CD4-positive, alpha-beta T cell (primary cell): ENCODE measurements at regions not wholly inside any gene's neighbourhood (a gene's known extent, or its start where the extent isn't known, plus 50 kb on each side); places are given as distances from the start of the nearest gene placed in this dataset.
"Not testable (repeated sequence)": the region's sequence is repeated elsewhere in the genome, so short reads cannot be mapped to it uniquely, and the experiment has no call there.

Source experiments
- ATAC-seq: fragments of 200-7000 bp; cut with Tn5 transposase; one replicate; pipeline ENCODE4 v1.10.0; 2022; ENCODE audit warnings: mild to moderate bottlenecking; ENCODE audit not compliant: poor library complexity
- CTCF ChIA-PET: fragments of 350-600 bp; sonication (Branson Sonifier 250); formaldehyde crosslinking; loops from one replicate; lab custom pipeline; 2021; ENCODE audit warnings: antibody characterized with exemption, inconsistent platforms; lab: Charles Lee
- POLR2A ChIA-PET: fragments of 350-600 bp; sonication (Branson Sonifier 250); formaldehyde crosslinking; loops from one replicate; lab custom pipeline; 2021; ENCODE audit warnings: antibody characterized with exemption, inconsistent platforms; lab: Charles Lee
- DNase-seq, 14 experiments: peaks; one replicate each; pipeline ENCODE4 v3.0.0-alpha.2; 2013 to 2020; ENCODE audit warnings: mixed read lengths in 2 of 14
- H3K27ac ChIP-seq, 2 donors: one replicate each; pipeline versions ENCODE4 v1.5.1 to v1.7.0; 2013; ENCODE audit warnings: low read length in 2 of 2, low read depth in 1 of 2, mild to moderate bottlenecking in 1 of 2
- H3K27me3 ChIP-seq, 2 experiments: 1 replicate in 1 of 2; 2 replicates in 1 of 2; pipeline versions ENCODE4 v1.6.1 to v1.7.0; 2013; ENCODE audit warnings: low read length in 2 of 2, control low read depth in 1 of 2, mild to moderate bottlenecking in 1 of 2, moderate library complexity in 1 of 2; ENCODE audit not compliant: insufficient read depth in 2 of 2, control insufficient read depth in 1 of 2
- H3K36me3 ChIP-seq: one replicate; pipeline ENCODE4 v1.6.1; 2013; ENCODE audit warnings: low read length, control low read depth; ENCODE audit not compliant: insufficient read depth
- H3K4me1 ChIP-seq: one replicate; pipeline ENCODE4 v1.6.1; 2013; ENCODE audit warnings: low read length, control low read depth; ENCODE audit not compliant: insufficient read depth
- H3K4me3 ChIP-seq: one replicate; pipeline ENCODE4 v1.5.1; 2013; ENCODE audit warnings: mild to moderate bottlenecking, low read length, moderate library complexity
- H3K9me3 ChIP-seq, 2 experiments: 1 replicate in 1 of 2; 2 replicates in 1 of 2; pipeline versions ENCODE4 v1.6.1 to v1.7.0; 2013; ENCODE audit warnings: low read length in 2 of 2, mild to moderate bottlenecking in 2 of 2, control low read depth in 1 of 2, moderate library complexity in 1 of 2; ENCODE audit not compliant: control insufficient read depth in 1 of 2, insufficient read depth in 1 of 2
- H3K27ac Mint-ChIP-seq: one replicate; pipeline ENCODE4 v1.8.0; 2020; ENCODE audit warnings: mixed read lengths
- H3K27me3 Mint-ChIP-seq: one replicate; pipeline ENCODE4 v1.8.0; 2021; ENCODE audit warnings: mixed read lengths
- H3K36me3 Mint-ChIP-seq: one replicate; pipeline ENCODE4 v1.8.0; 2021; ENCODE audit warnings: low read depth, mixed read lengths
- H3K4me1 Mint-ChIP-seq: one replicate; pipeline ENCODE4 v1.8.0; 2021; ENCODE audit warnings: low read depth, mixed read lengths
- H3K4me3 Mint-ChIP-seq: one replicate; pipeline ENCODE4 v1.8.0; 2020; ENCODE audit warnings: mild to moderate bottlenecking, mixed read lengths
- H3K9me3 Mint-ChIP-seq: one replicate; pipeline ENCODE4 v1.8.0; 2020; ENCODE audit warnings: mixed read lengths
- CTCF ChIP-seq: fragments of 200-600 bp; IDR thresholded peaks from one replicate; pipeline ENCODE4 v1.8.0; 2022; ENCODE audit warnings: antibody characterized with exemption, mild to moderate bottlenecking
- intact Hi-C, 2 experiments: fragments of 100-400 bp; cut with DNase I in 1 of 2; cut with micrococcal nuclease in 1 of 2; formaldehyde crosslinking; loops; one replicate each; pipeline versions ENCODE4 v1.15.1 to v1.9.0; 2023 to 2025; cut with DNase I, micrococcal nuclease

GRCh38 chr2:142714600-142714999, 162.9 kb upstream of the KYNU start:
- H3K4me1 ChIP-seq, result no peaks in the 10 kb centered on the region
- H3K27me3 Mint-ChIP-seq, result no peaks in the 10 kb centered on the region
- H3K4me1 Mint-ChIP-seq, result no peaks in the 10 kb centered on the region
- ChIA-PET POLR2A (no interaction called here), CTCF (no interaction called here)
- no peak overlapping the region for H3K4me3 ChIP-seq
- ATAC-seq (no peak), DNase-seq (no peak)
- no peak overlapping the region for H3K27ac Mint-ChIP-seq
- TF ChIP-seq CTCF, result no peak
- no peaks in the 10 kb centered on the region for H3K27me3 ChIP-seq
- H3K9me3 Mint-ChIP-seq, result no peaks in the 10 kb centered on the region
- intact Hi-C loops, result no loop called here
- H3K27ac ChIP-seq, result no peak overlapping the region
- H3K36me3 ChIP-seq, result no peaks in the 10 kb centered on the region
- H3K36me3 Mint-ChIP-seq, result no peaks in the 10 kb centered on the region
- H3K9me3 ChIP-seq, result no peaks in the 10 kb centered on the region
- no peak overlapping the region for H3K4me3 Mint-ChIP-seq

- Histone ChIP-seq H3K4me1 (no peaks in the 10 kb centered on the region), H3K9me3 (peaks cover 0 to 4% of the 10 kb centered on the region in 2 experiments), H3K4me3 (no peak overlapping the region), H3K27ac (no peak overlapping the region), H3K27me3 (no peaks in the 10 kb centered on the region), H3K36me3 (no peaks in the 10 kb centered on the region)
- Mint-ChIP-seq H3K36me3 (no peaks in the 10 kb centered on the region), H3K27me3 (no peaks in the 10 kb centered on the region), H3K27ac (no peak overlapping the region), H3K4me3 (no peak overlapping the region), H3K9me3 (no peaks in the 10 kb centered on the region), H3K4me1 (no peaks in the 10 kb centered on the region)
- DNase-seq (no peak), ATAC-seq (no peak)
- POLR2A ChIA-PET, result no interaction called here
- intact Hi-C loops, result no loop called here
- CTCF ChIA-PET, result no interaction called here
- TF ChIP-seq CTCF, result no peak
These were observed 167.1 kb upstream of the KYNU start for GRCh38 chr2:142710336-142710735.

GRCh38 chr2:142707318-142707717, 170.1 kb upstream of the KYNU start:
- H3K9me3 Mint-ChIP-seq, result peaks cover 1% of the 10 kb centered on the region
- Histone ChIP-seq H3K36me3 (no peaks in the 10 kb centered on the region), H3K27ac (no peak overlapping the region), H3K27me3 (no peaks in the 10 kb centered on the region), H3K4me3 (no peak overlapping the region), H3K4me1 (no peaks in the 10 kb centered on the region), H3K9me3 (peaks cover 0 to 4% of the 10 kb centered on the region in 2 experiments)
- no peaks in the 10 kb centered on the region for H3K27me3 Mint-ChIP-seq
- TF ChIP-seq CTCF, result no peak
- ChIA-PET CTCF (no interaction called here), POLR2A (no interaction called here)
- ATAC-seq (no peak), DNase-seq (no peak)
- intact Hi-C loops, result no loop called here
- H3K36me3 Mint-ChIP-seq, result no peaks in the 10 kb centered on the region
- H3K4me3 Mint-ChIP-seq, result no peak overlapping the region
- H3K27ac Mint-ChIP-seq, result no peak overlapping the region
- H3K4me1 Mint-ChIP-seq, result no peaks in the 10 kb centered on the region

GRCh38 chr2:142702397-142702796, 175.1 kb upstream of the KYNU start:
- POLR2A ChIA-PET, DNase-seq, intact Hi-C loops, H3K4me1 ChIP-seq, CTCF ChIA-PET, H3K36me3 ChIP-seq, H3K27ac ChIP-seq, H3K4me1 Mint-ChIP-seq, H3K27me3 Mint-ChIP-seq, H3K27me3 ChIP-seq, H3K9me3 ChIP-seq, H3K4me3 Mint-ChIP-seq, H3K27ac Mint-ChIP-seq, H3K4me3 ChIP-seq, ATAC-seq, H3K9me3 Mint-ChIP-seq, H3K36me3 Mint-ChIP-seq: not testable (repeated sequence)

GRCh38 chr2:142695350-142696257, 181.9 kb upstream of the KYNU start:
- H3K9me3 Mint-ChIP-seq, result peaks cover 10% of the 10 kb centered on the region
- H3K36me3 Mint-ChIP-seq, H3K27me3 ChIP-seq, H3K9me3 ChIP-seq, ATAC-seq, H3K4me1 ChIP-seq, H3K27ac ChIP-seq, H3K27ac Mint-ChIP-seq, CTCF ChIA-PET, H3K36me3 ChIP-seq, H3K27me3 Mint-ChIP-seq, intact Hi-C loops, H3K4me1 Mint-ChIP-seq, H3K4me3 ChIP-seq, H3K4me3 Mint-ChIP-seq, POLR2A ChIA-PET: not testable (repeated sequence)
- DNase-seq, result peak in 1 of 14 experiments; percentile 1
